HEK293 (cell line): ENCODE measurements at regions not wholly inside any gene's neighbourhood (a gene's known extent, or its start where the extent isn't known, plus 50 kb on each side); places are given as distances from the start of the nearest gene placed in this dataset.

ENCODE experiments used
- CTCF ChIA-PET: fragments of 350-600 bp; formaldehyde crosslinking; extraction: SDS; loops from one replicate; lab custom pipeline; 2021; ENCODE audit warnings: antibody characterized with exemption; lab: Yijun Ruan, JAX
- POLR2A ChIA-PET: fragments of 300-600 bp; formaldehyde crosslinking; extraction: SDS; loops from one replicate; lab custom pipeline; 2020; ENCODE audit warnings: antibody characterized with exemption, inconsistent platforms; lab: Yijun Ruan, JAX
- H3K27ac ChIP-seq: fragments of 200-500 bp; sonication (Bioruptor generic); 2 replicates; pipeline ENCODE4 v1.5.1; 2014; ENCODE audit warnings: low read depth, low read length, control low read depth, inconsistent platforms; ENCODE audit errors: extremely low read depth
- H3K36me3 ChIP-seq, 2 experiments: fragments of 200-500 bp in 1 of 2; sonication (Bioruptor generic) in 1 of 2; 1 replicate in 1 of 2; 2 replicates in 1 of 2; pipeline ENCODE4 v1.5.1; 2014 to 2017; ENCODE audit warnings: inconsistent platforms in 2 of 2, low read length in 2 of 2; ENCODE audit not compliant: control insufficient read depth in 2 of 2, insufficient read depth in 1 of 2
- H3K4me1 ChIP-seq: fragments of 200-500 bp; sonication (Bioruptor generic); 2 replicates; pipeline ENCODE4 v1.5.1; 2014; ENCODE audit warnings: mild to moderate bottlenecking, low read length, inconsistent platforms; ENCODE audit not compliant: control insufficient read depth, insufficient read depth
- H3K4me3 ChIP-seq: 2 replicates; pipeline ENCODE4 v1.5.1; 2011; ENCODE audit warnings: low read depth, mild to moderate bottlenecking, control low read depth, low read length, moderate library complexity
- H3K9me3 ChIP-seq: fragments of 200-500 bp; sonication (Bioruptor generic); 2 replicates; pipeline ENCODE4 v1.5.1; 2014; ENCODE audit warnings: low read depth, low read length, inconsistent platforms; ENCODE audit not compliant: control insufficient read depth, insufficient read depth
- ATF2 ChIP-seq: fragments of 450-650 bp; formaldehyde crosslinking; IDR thresholded peaks from 2 replicates; pipeline ENCODE4 v1.5.1; 2016; ENCODE audit warnings: missing biosample characterization, missing genetic modification characterization, low read depth
- OSR2 ChIP-seq: fragments of 450-650 bp; formaldehyde crosslinking; IDR thresholded peaks from 2 replicates; pipeline ENCODE4 v1.5.1; 2016; ENCODE audit warnings: missing biosample characterization, missing genetic modification characterization
- PBX3 ChIP-seq: sonication (generic); formaldehyde crosslinking; IDR thresholded peaks from 2 replicates; pipeline ENCODE4 v1.8.1; 2022; ENCODE audit warnings: mild to moderate bottlenecking, moderate library complexity, missing genetic modification reagents
- PRDM6 ChIP-seq: fragments of 450-650 bp; formaldehyde crosslinking; IDR thresholded peaks from 2 replicates; pipeline ENCODE4 v1.5.1; 2017; ENCODE audit warnings: missing biosample characterization, missing genetic modification characterization
- ZBTB44 ChIP-seq: fragments of 450-650 bp; IDR thresholded peaks from 2 replicates; pipeline ENCODE4 v1.5.1; 2018; ENCODE audit warnings: missing biosample characterization, mild to moderate bottlenecking, missing genetic modification characterization
- ZFP3 ChIP-seq: fragments of 450-650 bp; formaldehyde crosslinking; IDR thresholded peaks from 2 replicates; pipeline ENCODE4 v1.5.1; 2016; ENCODE audit warnings: low read depth, missing biosample characterization, missing genetic modification characterization
- ZIC2 ChIP-seq: fragments of 450-650 bp; formaldehyde crosslinking; IDR thresholded peaks from 2 replicates; pipeline ENCODE4 v1.5.1; 2016; ENCODE audit warnings: missing biosample characterization, missing genetic modification characterization
- ZNF114 ChIP-seq: fragments of 450-650 bp; formaldehyde crosslinking; IDR thresholded peaks from 2 replicates; pipeline ENCODE4 v1.5.0; 2017; ENCODE audit warnings: missing biosample characterization, missing genetic modification characterization
- ZNF121 ChIP-seq: fragments of 450-650 bp; formaldehyde crosslinking; IDR thresholded peaks from 2 replicates; pipeline ENCODE4 v1.5.1; 2016; ENCODE audit warnings: missing biosample characterization, missing genetic modification characterization
- ZNF18 ChIP-seq: fragments of 450-650 bp; formaldehyde crosslinking; IDR thresholded peaks from 2 replicates; pipeline ENCODE4 v1.5.1; 2016; ENCODE audit warnings: missing biosample characterization, missing genetic modification characterization
- ZNF221 ChIP-seq: fragments of 450-650 bp; formaldehyde crosslinking; IDR thresholded peaks from 2 replicates; pipeline ENCODE4 v1.5.1; 2017; ENCODE audit warnings: missing biosample characterization, missing genetic modification characterization, borderline replicate concordance
- ZNF311 ChIP-seq: fragments of 450-650 bp; formaldehyde crosslinking; IDR thresholded peaks from 2 replicates; pipeline ENCODE4 v1.5.1; 2017; ENCODE audit warnings: missing biosample characterization, missing genetic modification characterization, borderline replicate concordance
- ZNF394 ChIP-seq: fragments of 450-650 bp; formaldehyde crosslinking; IDR thresholded peaks from 2 replicates; pipeline ENCODE4 v1.5.1; 2016; ENCODE audit warnings: missing biosample characterization, missing genetic modification characterization, mild to moderate bottlenecking, moderate library complexity, borderline replicate concordance
- ZNF488 ChIP-seq: fragments of 450-650 bp; formaldehyde crosslinking; IDR thresholded peaks from 2 replicates; pipeline ENCODE4 v1.5.1; 2016; ENCODE audit warnings: missing biosample characterization, missing genetic modification characterization
- ZNF549 ChIP-seq: fragments of 450-650 bp; IDR thresholded peaks from 2 replicates; pipeline ENCODE4 v1.5.1; 2018; ENCODE audit warnings: missing biosample characterization, missing genetic modification characterization, mild to moderate bottlenecking, inconsistent platforms, moderate library complexity
- ZNF558 ChIP-seq: fragments of 450-650 bp; formaldehyde crosslinking; IDR thresholded peaks from 2 replicates; pipeline ENCODE4 v1.5.1; 2016; ENCODE audit warnings: missing biosample characterization, missing genetic modification characterization
- ZNF658 ChIP-seq: fragments of 450-650 bp; formaldehyde crosslinking; IDR thresholded peaks from 2 replicates; pipeline ENCODE4; 2016; ENCODE audit warnings: missing biosample characterization, missing genetic modification characterization
- ZNF670 ChIP-seq: fragments of 450-650 bp; formaldehyde crosslinking; IDR thresholded peaks from 2 replicates; pipeline ENCODE4 v1.5.1; 2016; ENCODE audit warnings: missing biosample characterization, missing genetic modification characterization, low read depth
- ZNF791 ChIP-seq: fragments of 450-650 bp; formaldehyde crosslinking; IDR thresholded peaks from 2 replicates; pipeline ENCODE4 v1.5.1; 2016; ENCODE audit warnings: missing biosample characterization, missing genetic modification characterization
- ZSCAN18 ChIP-seq: fragments of 450-650 bp; formaldehyde crosslinking; IDR thresholded peaks from 2 replicates; pipeline ENCODE4 v1.5.1; 2016; ENCODE audit warnings: missing biosample characterization, missing genetic modification characterization

- no peak for TF ChIP-seq ATF2
- TF ChIP-seq ZNF18 (tag by site-specific recombination): no peak
- no peak for TF ChIP-seq ZNF658
- no peak for TF ChIP-seq PRDM6
- TF ChIP-seq ZBTB44: no peak
- no peak for TF ChIP-seq ZFP3 (tag by site-specific recombination)
- no peak for TF ChIP-seq ZNF114 (tag by site-specific recombination)
These were observed 388.2 kb downstream of the NEBL start (continued) for GRCh38 chr10:20508921-20509320.

GRCh38 chr10:20502903-20503585 lies 394.1 kb downstream of the NEBL start:
- H3K4me3 ChIP-seq: no peak overlapping the region
- CTCF ChIA-PET: no interaction called here
- no peaks in the 10 kb centered on the region for H3K9me3 ChIP-seq
- no peaks in the 10 kb centered on the region for H3K4me1 ChIP-seq
- no peak overlapping the region for H3K27ac ChIP-seq
- POLR2A ChIA-PET: no interaction called here
- H3K36me3 ChIP-seq: no peaks in the 10 kb centered on the region
- no peak for TF ChIP-seq ZNF488 (tag by site-specific recombination)
- no peak for TF ChIP-seq ZSCAN18
- TF ChIP-seq ZNF18 (tag by site-specific recombination): no peak
- TF ChIP-seq ZNF311 (tag by site-specific recombination): no peak
- TF ChIP-seq ZNF791: no peak
- TF ChIP-seq ZNF549 (tag by site-specific recombination): no peak
- no peak for TF ChIP-seq ZNF558 (tag by site-specific recombination)
- no peak for TF ChIP-seq PBX3 (CRISPR knock-in tag)
- no peak for TF ChIP-seq ZNF670
- no peak for TF ChIP-seq OSR2 (tag by site-specific recombination)
- TF ChIP-seq ZNF121: no peak
- TF ChIP-seq ZNF221 (tag by site-specific recombination): no peak
- TF ChIP-seq ZNF394 (tag by site-specific recombination): no peak
- TF ChIP-seq ZIC2 (tag by site-specific recombination): no peak
